HCT116 (cell line): ENCODE measurements at regions not wholly inside any gene's neighbourhood (a gene's known extent, or its start where the extent isn't known, plus 50 kb on each side); places are given as distances from the start of the nearest gene placed in this dataset.

ENCODE experiments used
- ATAC-seq: fragments of 200-7000 bp; cut with Tn5 transposase; 2 replicates; pipeline ENCODE4 v1.9.1; 2020; ENCODE audit warnings: mild to moderate bottlenecking, moderate library complexity
- BruUV-seq: library from RNA; stranded (reverse); fragments of 400-500 nt; replicated peaks from 2 replicates; lab custom pipeline; 2021; lab: Mats Ljungman, UMichigan
- CTCF ChIA-PET: fragments of 300-600 bp; sonication (Branson Sonifier 250); formaldehyde crosslinking; loops from one replicate; lab custom pipeline; 2021; ENCODE audit warnings: antibody characterized with exemption; lab: Charles Lee
- POLR2A ChIA-PET: fragments of 300-600, 350-600 bp; sonication (Branson Sonifier 250); formaldehyde crosslinking; loops from one replicate; lab custom pipeline; 2021; ENCODE audit warnings: antibody characterized with exemption; lab: Charles Lee
- RAD21 ChIA-PET, 2 experiments: fragments of 300-600 bp; sonication (Branson Sonifier 250); formaldehyde crosslinking; loops; one replicate each; lab custom pipeline; 2023; ENCODE audit warnings: low total read pairs in 2 of 2; ENCODE audit not compliant: uncharacterized antibody in 2 of 2, unreplicated experiment in 2 of 2, low non-redundant PET in 1 of 2; lab: Charles Lee
- DNase-seq: peaks from one replicate; pipeline ENCODE4 v3.0.0-alpha.2; 2010; ENCODE audit warnings: low read depth, low spot score
- H2AFZ ChIP-seq: fragments of 200-600 bp; shearing (Covaris generic), sonication (generic); 2 replicates; pipeline ENCODE4 v1.6.1; 2017; ENCODE audit warnings: low read depth, mixed run types, mixed read lengths, antibody characterized with exemption, low read length; ENCODE audit not compliant: poor library complexity, severe bottlenecking
- H3K27ac ChIP-seq: 2 replicates; pipeline ENCODE4 v1.5.1; 2012; ENCODE audit warnings: low read depth, low read length
- H3K27me3 ChIP-seq: fragments of 200-600 bp; sonication (generic); 2 replicates; pipeline ENCODE4 v1.6.1; 2016; ENCODE audit warnings: mixed run types, low read length, mixed read lengths; ENCODE audit not compliant: insufficient read depth
- H3K36me3 ChIP-seq, 2 experiments: fragments of 200-500 bp in 1 of 2; fragments of 200-600 bp in 1 of 2; sonication (Bioruptor generic) in 1 of 2; sonication (generic) in 1 of 2; 2 replicates each; pipeline versions ENCODE4 v1.5.1 to v1.6.1; 2014 to 2016; ENCODE audit warnings: low read length in 2 of 2, inconsistent platforms in 1 of 2, mixed read lengths in 1 of 2, mixed run types in 1 of 2; ENCODE audit not compliant: insufficient read depth in 2 of 2, control insufficient read depth in 1 of 2
- H3K4me1 ChIP-seq, 2 experiments: fragments of 200-600 bp in 1 of 2; sonication (generic) in 1 of 2; 2 replicates each; pipeline versions ENCODE4 v1.5.1 to v1.6.1; 2012 to 2017; ENCODE audit warnings: low read length in 2 of 2, inconsistent platforms in 1 of 2, mild to moderate bottlenecking in 1 of 2, mixed read lengths in 1 of 2, mixed run types in 1 of 2, moderate library complexity in 1 of 2; ENCODE audit not compliant: insufficient read depth in 2 of 2, control insufficient read depth in 1 of 2
- H3K4me2 ChIP-seq: fragments of 200-600 bp; sonication (generic); 2 replicates; pipeline ENCODE4 v1.6.1; 2017; ENCODE audit warnings: mixed run types, low read length, mixed read lengths
- H3K4me3 ChIP-seq, 2 experiments: fragments of 200-600 bp in 1 of 2; sonication (generic) in 1 of 2; replicated peaks in 1 of 2; 2 replicates each; pipeline ENCODE4 v1.5.1; 2011 to 2016; ENCODE audit warnings: low read length in 2 of 2, control low read depth in 1 of 2, low read depth in 1 of 2, mild to moderate bottlenecking in 1 of 2, mixed read lengths in 1 of 2, mixed run types in 1 of 2
- H3K79me2 ChIP-seq: fragments of 200-600 bp; sonication (generic); 2 replicates; pipeline ENCODE4 v1.6.1; 2017; ENCODE audit warnings: mild to moderate bottlenecking, mixed run types, low read length, moderate library complexity, mixed read lengths; ENCODE audit not compliant: insufficient read depth
- H3K9ac ChIP-seq: fragments of 200-600 bp; sonication (generic); 2 replicates; pipeline ENCODE4 v1.6.1; 2016; ENCODE audit warnings: low read length, mixed read lengths
- H3K9me2 ChIP-seq: fragments of 200-600 bp; sonication (generic), shearing (Covaris generic); 2 replicates; pipeline ENCODE4 v1.6.1; 2017; ENCODE audit warnings: mixed run types, mild to moderate bottlenecking, moderate library complexity; ENCODE audit not compliant: insufficient read depth
- H3K9me3 ChIP-seq, 2 experiments: fragments of 200-500 bp in 1 of 2; fragments of 200-600 bp in 1 of 2; sonication (Bioruptor generic) in 1 of 2; sonication (generic) in 1 of 2; 2 replicates each; pipeline ENCODE4 v1.6.1; 2014 to 2017; ENCODE audit warnings: low read length in 2 of 2, mixed read lengths in 2 of 2, inconsistent platforms in 1 of 2, low read depth in 1 of 2, mild to moderate bottlenecking in 1 of 2, mixed run types in 1 of 2, moderate library complexity in 1 of 2; ENCODE audit not compliant: control insufficient read depth in 1 of 2, insufficient read depth in 1 of 2
- H4K20me1 ChIP-seq: fragments of 200-600 bp; sonication (generic), shearing (Covaris generic); 2 replicates; pipeline ENCODE4 v1.6.1; 2017; ENCODE audit warnings: mixed run types, mild to moderate bottlenecking, moderate library complexity; ENCODE audit not compliant: insufficient read depth
- ATF3 ChIP-seq: IDR thresholded peaks from 2 replicates; pipeline ENCODE4 v1.6.1; 2012
- CBX3 ChIP-seq: IDR thresholded peaks from 2 replicates; pipeline ENCODE4 v1.6.1; 2012; ENCODE audit warnings: low read depth
- CEBPB ChIP-seq: IDR thresholded peaks from 2 replicates; pipeline ENCODE4 v1.6.1; 2012; ENCODE audit warnings: low read depth
- CTCF ChIP-seq, 3 experiments: fragments of 200-600 bp in 1 of 3; sonication (generic) in 1 of 3; IDR thresholded peaks in 2 of 3; conservative IDR thresholded peaks in 1 of 3; 2 replicates each; pipeline ENCODE4 v1.5.1; 2012 to 2017; ENCODE audit warnings: low read depth in 2 of 3, low read length in 2 of 3, antibody characterized with exemption in 1 of 3, borderline replicate concordance in 1 of 3, control low read depth in 1 of 3, mild to moderate bottlenecking in 1 of 3, mixed read lengths in 1 of 3, mixed run types in 1 of 3, moderate library complexity in 1 of 3; ENCODE audit not compliant: insufficient read depth in 1 of 3
- EGR1 ChIP-seq: IDR thresholded peaks from 2 replicates; pipeline ENCODE4 v1.6.1; 2012; ENCODE audit warnings: low read depth
- EZH2 ChIP-seq: fragments of 200-600 bp; sonication (generic); IDR thresholded peaks from 2 replicates; pipeline ENCODE4 v1.6.1; 2017; ENCODE audit warnings: antibody characterized with exemption, mixed run types
- EZH2phosphoT487 ChIP-seq: fragments of 200-600 bp; IDR thresholded peaks from 2 replicates; pipeline ENCODE4 v1.6.1; 2018; ENCODE audit warnings: antibody characterized with exemption, borderline replicate concordance
- FOSL1 ChIP-seq: IDR thresholded peaks from 2 replicates; pipeline ENCODE4 v1.6.1; 2012; ENCODE audit warnings: low read depth
- JUND ChIP-seq: IDR thresholded peaks from 2 replicates; pipeline ENCODE4 v1.6.1; 2012
- MAX ChIP-seq: IDR thresholded peaks from 2 replicates; pipeline ENCODE4 v1.6.1; 2012
- POLR2AphosphoS5 ChIP-seq: IDR thresholded peaks from 2 replicates; pipeline ENCODE4 v1.6.1; 2011; ENCODE audit warnings: mild to moderate bottlenecking, low read depth, low read length, moderate library complexity
- RAD21 ChIP-seq: IDR thresholded peaks from 2 replicates; pipeline ENCODE4 v1.6.1; 2012; ENCODE audit warnings: low read depth, mild to moderate bottlenecking
- REST ChIP-seq: IDR thresholded peaks from 2 replicates; pipeline ENCODE4 v1.6.1; 2012; ENCODE audit warnings: low read depth
- SP1 ChIP-seq: IDR thresholded peaks from 2 replicates; pipeline ENCODE4 v1.6.1; 2012; ENCODE audit warnings: low read depth
- TCF7L2 ChIP-seq: IDR thresholded peaks from 2 replicates; pipeline ENCODE4 v1.7.0; 2011; ENCODE audit warnings: borderline replicate concordance, inconsistent platforms; ENCODE audit not compliant: insufficient read depth, insufficient read length; ENCODE audit errors: extremely low read depth
- ZBTB33 ChIP-seq: IDR thresholded peaks from 2 replicates; pipeline ENCODE4 v1.6.1; 2011; ENCODE audit warnings: mild to moderate bottlenecking, low read length, moderate library complexity; ENCODE audit not compliant: insufficient replicate concordance; ENCODE audit errors: extremely low read depth
- intact Hi-C: fragments of 100-400 bp; cut with micrococcal nuclease; formaldehyde crosslinking; loops from 2 replicates; pipeline ENCODE4 v1.10.0; 2022

DNA sequence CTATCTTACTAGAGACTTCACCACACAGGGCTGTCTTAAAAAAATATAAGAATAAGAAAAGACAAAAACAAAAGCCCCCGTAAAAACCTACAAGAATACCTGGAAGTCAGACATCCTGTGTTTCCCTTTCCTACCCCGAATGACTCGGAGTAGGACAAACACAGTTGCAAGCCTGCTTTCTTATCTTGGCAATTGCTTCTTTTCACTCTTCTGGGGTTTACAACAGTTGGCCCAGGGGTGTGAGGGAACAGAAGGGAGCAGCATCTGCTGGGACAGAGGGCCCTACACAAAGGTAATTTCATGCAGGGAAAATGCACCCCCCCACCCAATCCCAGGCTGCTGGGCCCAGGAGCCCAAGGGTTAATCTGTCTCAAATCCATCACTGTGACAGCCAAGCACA is 220.6 kb downstream of the ARHGAP12 start:
- H2AFZ ChIP-seq: no peak overlapping the region
- intact Hi-C loops: no loop called here
- no peak for TF ChIP-seq REST
- TF ChIP-seq MAX: no peak
- no peak for TF ChIP-seq CBX3
- no peak for TF ChIP-seq FOSL1
- no peak for TF ChIP-seq TCF7L2
- no peak for TF ChIP-seq JUND
- no peak for TF ChIP-seq ZBTB33
- no peak for TF ChIP-seq EGR1
- TF ChIP-seq CEBPB: no peak
- no peak for TF ChIP-seq POLR2AphosphoS5
- no peak for TF ChIP-seq EZH2
- TF ChIP-seq ATF3: no peak
- TF ChIP-seq RAD21: no peak
- TF ChIP-seq SP1: no peak
- TF ChIP-seq CTCF (IDR thresholded peaks at IDR 0.05 in 2 of 3, conservative IDR thresholded peaks at IDR 0.05 in 1 of 3; ENCODE audit: borderline replicate concordance in 1 of 3, insufficient read depth in 1 of 3, low read depth in 2 of 3, low read length in 2 of 3): no peak
- no peak for TF ChIP-seq EZH2phosphoT487
- no peak overlapping the region for H3K4me3 ChIP-seq
- H3K9me2 ChIP-seq: no peaks in the 10 kb centered on the region
- ChIA-PET CTCF (interaction anchor here (0.8 kb wide), 1 partner anchor 61 kb away, joined by 3 read pairs; no protein-coding TSS in a partner anchor), POLR2A (no interaction called here), RAD21 (interaction anchor here in 1 of 2 experiments (1.1 kb wide), 1 partner anchor 62 kb away, joined by 3 read pairs; no protein-coding TSS in a partner anchor)
- no peak overlapping the region for H3K27ac ChIP-seq
- no peak overlapping the region for H3K9ac ChIP-seq
- no TSS peak for BruUV-seq
- no peaks in the 10 kb centered on the region for H3K36me3 ChIP-seq
- no peak overlapping the region for H3K4me2 ChIP-seq
- DNase-seq (no peak), ATAC-seq (no peak)
- H3K4me1 ChIP-seq: no peaks in the 10 kb centered on the region
- H3K79me2 ChIP-seq: no peaks in the 10 kb centered on the region
- H4K20me1 ChIP-seq: no peaks in the 10 kb centered on the region
- H3K27me3 ChIP-seq: no peaks in the 10 kb centered on the region
- H3K9me3 ChIP-seq: peaks cover 0 to 4% of the 10 kb centered on the region in 2 experiments; a peak in 2 of 4 replicates
